Choroid plexus epithelial cell (primary cell): ENCODE measurements at regions not wholly inside any gene's neighbourhood (a gene's known extent, or its start where the extent isn't known, plus 50 kb on each side); places are given as distances from the start of the nearest gene placed in this dataset.

ENCODE experiments used
- DNase-seq: peaks from one replicate; pipeline ENCODE4 v3.0.0-alpha.2; 2010; ENCODE audit warnings: low read depth
- H3K4me3 ChIP-seq: 2 replicates; pipeline ENCODE4 v1.5.1; 2011; ENCODE audit warnings: low read depth, mild to moderate bottlenecking, control low read depth, low read length, moderate library complexity
- CTCF ChIP-seq: conservative IDR thresholded peaks from 2 replicates; pipeline ENCODE4 v1.5.1; 2011; ENCODE audit warnings: low read depth, mild to moderate bottlenecking, control low read depth, inconsistent platforms, low read length, moderate library complexity

- no peak for DNase-seq
- H3K4me3 ChIP-seq, result no peak overlapping the region
- TF ChIP-seq CTCF, result no peak
Observed at GRCh38 chr1:90544356-90544755, 172.7 kb downstream of the BARHL2 start.

- DNase-seq, result no peak
- no peak overlapping the region for H3K4me3 ChIP-seq
- no peak for TF ChIP-seq CTCF
Observed at GRCh38 chr1:90537606-90538362, 179.3 kb downstream of the BARHL2 start.

GRCh38 chr1:90534663-90535295 is 182.3 kb downstream of the BARHL2 start:
- H3K4me3 ChIP-seq, result no peak overlapping the region
- no peak for DNase-seq
- no peak for TF ChIP-seq CTCF

- no peak for TF ChIP-seq CTCF
- H3K4me3 ChIP-seq, result no peak overlapping the region
- DNase-seq, result no peak
Observed at GRCh38 chr1:90534116-90534515, 183.0 kb downstream of the BARHL2 start.

- H3K4me3 ChIP-seq, result no peak overlapping the region
- TF ChIP-seq CTCF, result no peak
- no peak for DNase-seq
Observed at GRCh38 chr1:90526954-90527353, 190.1 kb downstream of the BARHL2 start.

- no peak for DNase-seq
- no peak for TF ChIP-seq CTCF
- no peak overlapping the region for H3K4me3 ChIP-seq
Observed at GRCh38 chr1:90522432-90522831, 194.7 kb downstream of the BARHL2 start.

GRCh38 chr1:90513956-90514355 is 203.1 kb downstream of the BARHL2 start:
- no peak for DNase-seq
- TF ChIP-seq CTCF, result no peak
- H3K4me3 ChIP-seq, result no peak overlapping the region
